Naive thymus-derived CD4-positive, alpha-beta T cell (primary cell): ENCODE measurements at regions not wholly inside any gene's neighbourhood (a gene's known extent, or its start where the extent isn't known, plus 50 kb on each side); places are given as distances from the start of the nearest gene placed in this dataset.

ENCODE experiments used
- ATAC-seq: fragments of 150-1000 bp; cut with Tn5 transposase; 2 replicates; pipeline ENCODE4 v1.10.0; 2021; ENCODE audit warnings: mild to moderate bottlenecking, moderate library complexity
- CTCF ChIA-PET: fragments of 350-600 bp; sonication (Branson Sonifier 250); formaldehyde crosslinking; loops from one replicate; lab custom pipeline; 2021; ENCODE audit warnings: antibody characterized with exemption; lab: Charles Lee
- POLR2A ChIA-PET: fragments of 350-600 bp; sonication (Branson Sonifier 250); formaldehyde crosslinking; loops from one replicate; lab custom pipeline; 2021; ENCODE audit warnings: antibody characterized with exemption, inconsistent platforms; lab: Charles Lee
- DNase-seq, 9 donors: peaks; one replicate each; pipeline versions ENCODE4 v3.0.0 to v3.0.0-alpha.2; 2020 to 2022; ENCODE audit warnings: mixed read lengths in 1 of 9
- H3K27ac ChIP-seq: one replicate; pipeline ENCODE4 v1.7.0; 2013; ENCODE audit warnings: mild to moderate bottlenecking, low read depth, low read length, moderate library complexity
- H3K27me3 ChIP-seq, 2 donors: one replicate each; pipeline ENCODE4 v1.7.0; 2013; ENCODE audit warnings: low read length in 2 of 2, mild to moderate bottlenecking in 2 of 2, moderate library complexity in 2 of 2; ENCODE audit not compliant: control insufficient read depth in 2 of 2, insufficient read depth in 2 of 2
- H3K36me3 ChIP-seq, 3 experiments: 1 replicate in 2 of 3; 2 replicates in 1 of 3; pipeline ENCODE4 v1.7.0; 2013; ENCODE audit warnings: low read length in 3 of 3, mild to moderate bottlenecking in 3 of 3, moderate library complexity in 1 of 3; ENCODE audit not compliant: insufficient read depth in 3 of 3, control insufficient read depth in 2 of 3
- H3K4me1 ChIP-seq, 2 donors: one replicate each; pipeline ENCODE4 v1.7.0; 2013; ENCODE audit warnings: low read length in 2 of 2, mild to moderate bottlenecking in 2 of 2, moderate library complexity in 1 of 2; ENCODE audit not compliant: control insufficient read depth in 2 of 2, insufficient read depth in 2 of 2
- H3K4me3 ChIP-seq: 2 replicates; pipeline ENCODE4 v1.7.0; 2013; ENCODE audit warnings: mild to moderate bottlenecking, low read length
- H3K9me3 ChIP-seq, 3 experiments: 1 replicate in 2 of 3; 2 replicates in 1 of 3; pipeline ENCODE4 v1.7.0; 2013; ENCODE audit warnings: low read length in 3 of 3; ENCODE audit not compliant: control insufficient read depth in 2 of 3
- H3K27ac Mint-ChIP-seq, 9 donors: one replicate each; pipeline ENCODE4 v1.8.0; 2020 to 2022; ENCODE audit warnings: mixed read lengths in 9 of 9, mild to moderate bottlenecking in 8 of 9, moderate library complexity in 5 of 9, inconsistent platforms in 2 of 9
- H3K27me3 Mint-ChIP-seq, 5 donors: one replicate each; pipeline ENCODE4 v1.8.0; 2021 to 2022; ENCODE audit warnings: mixed read lengths in 5 of 5, mild to moderate bottlenecking in 1 of 5
- H3K36me3 Mint-ChIP-seq, 5 donors: one replicate each; pipeline ENCODE4 v1.8.0; 2020 to 2022; ENCODE audit warnings: mixed read lengths in 5 of 5, mild to moderate bottlenecking in 3 of 5, inconsistent platforms in 1 of 5
- H3K4me1 Mint-ChIP-seq, 7 donors: one replicate each; pipeline ENCODE4 v1.8.0; 2020 to 2022; ENCODE audit warnings: mixed read lengths in 7 of 7, mild to moderate bottlenecking in 3 of 7, inconsistent platforms in 1 of 7
- H3K4me3 Mint-ChIP-seq, 10 donors: one replicate each; pipeline ENCODE4 v1.8.0; 2020 to 2022; ENCODE audit warnings: mild to moderate bottlenecking in 10 of 10, mixed read lengths in 10 of 10, moderate library complexity in 6 of 10, inconsistent platforms in 2 of 10
- H3K9me3 Mint-ChIP-seq, 11 donors: one replicate each; pipeline ENCODE4 v1.8.0; 2020 to 2022; ENCODE audit warnings: mixed read lengths in 11 of 11, mild to moderate bottlenecking in 4 of 11, inconsistent platforms in 1 of 11, moderate library complexity in 1 of 11
- intact Hi-C, 2 donors: fragments of 100-400 bp; cut with micrococcal nuclease; formaldehyde crosslinking; loops; one replicate each; pipeline ENCODE4 v1.15.1; 2023

DNA sequence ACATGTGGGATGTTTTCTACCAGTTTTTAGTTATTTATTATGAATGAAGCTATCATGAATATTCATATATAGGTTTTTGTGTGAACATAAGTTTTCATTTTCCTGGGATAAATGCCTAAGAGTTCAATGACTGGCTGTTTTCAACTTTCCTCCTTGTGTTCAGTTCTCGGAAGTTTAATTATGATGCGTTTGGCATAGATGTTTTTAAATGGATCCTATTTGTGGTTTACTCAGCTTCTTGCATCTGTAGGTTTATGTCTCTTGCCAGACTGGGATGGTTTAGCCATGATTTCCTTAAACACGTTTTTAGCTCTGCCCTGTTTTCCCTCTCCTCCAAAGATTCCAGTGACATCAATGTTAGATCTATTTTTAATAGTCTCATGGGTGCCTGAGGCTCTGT, 411.1 kb upstream of the CDH4 start:
- Histone ChIP-seq H3K27ac (no peak overlapping the region), H3K9me3 (no peaks in the 10 kb centered on the region), H3K4me3 (no peak overlapping the region), H3K27me3 (no peaks in the 10 kb centered on the region), H3K36me3 (no peaks in the 10 kb centered on the region), H3K4me1 (no peaks in the 10 kb centered on the region)
- ATAC-seq (no peak), DNase-seq (no peak)
- Mint-ChIP-seq H3K4me3 (no peak overlapping the region), H3K36me3 (no peaks in the 10 kb centered on the region), H3K4me1 (no peaks in the 10 kb centered on the region), H3K9me3 (peaks cover 0 to 13% (median 0%) of the 10 kb centered on the region in 11 donors), H3K27ac (no peak overlapping the region), H3K27me3 (peaks cover 0 to 31% (median 16%) of the 10 kb centered on the region in 5 donors)
- ChIA-PET CTCF (no interaction called here), POLR2A (no interaction called here)
- intact Hi-C loops: no loop called here

DNA sequence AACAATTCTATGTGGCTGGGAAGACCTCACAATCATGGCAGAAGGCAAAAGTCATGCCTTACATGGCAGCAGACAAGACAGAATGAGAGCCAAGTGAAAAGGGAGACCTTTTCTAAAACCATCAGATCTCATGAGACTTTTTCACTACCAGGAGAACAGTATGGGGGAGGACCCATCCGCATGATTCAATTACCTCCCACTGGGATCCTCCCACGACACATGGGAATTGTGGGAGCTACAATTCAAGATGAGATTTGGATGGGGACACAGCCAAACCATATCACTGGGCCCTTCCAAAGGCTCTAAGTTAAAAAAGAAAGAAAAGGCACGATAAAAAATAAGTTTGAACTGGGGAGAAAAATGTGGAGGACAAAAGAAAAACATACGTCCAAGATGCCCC, 406.9 kb upstream of the CDH4 start:
- H3K4me1 Mint-ChIP-seq: no peaks in the 10 kb centered on the region
- intact Hi-C loops: no loop called here
- Histone ChIP-seq H3K4me3 (no peak overlapping the region), H3K36me3 (no peaks in the 10 kb centered on the region), H3K27me3 (no peaks in the 10 kb centered on the region), H3K4me1 (no peaks in the 10 kb centered on the region), H3K9me3 (no peaks in the 10 kb centered on the region), H3K27ac (no peak overlapping the region)
- no peaks in the 10 kb centered on the region for H3K36me3 Mint-ChIP-seq
- POLR2A ChIA-PET: no interaction called here
- no peak overlapping the region for H3K27ac Mint-ChIP-seq
- no peak overlapping the region for H3K4me3 Mint-ChIP-seq
- peaks cover 0 to 7% (median 2%) of the 10 kb centered on the region in 11 donors for H3K9me3 Mint-ChIP-seq
- CTCF ChIA-PET: no interaction called here
- no peak for DNase-seq
- ATAC-seq: no peak
- H3K27me3 Mint-ChIP-seq: peaks cover 0 to 29% (median 21%) of the 10 kb centered on the region in 5 donors

DNA sequence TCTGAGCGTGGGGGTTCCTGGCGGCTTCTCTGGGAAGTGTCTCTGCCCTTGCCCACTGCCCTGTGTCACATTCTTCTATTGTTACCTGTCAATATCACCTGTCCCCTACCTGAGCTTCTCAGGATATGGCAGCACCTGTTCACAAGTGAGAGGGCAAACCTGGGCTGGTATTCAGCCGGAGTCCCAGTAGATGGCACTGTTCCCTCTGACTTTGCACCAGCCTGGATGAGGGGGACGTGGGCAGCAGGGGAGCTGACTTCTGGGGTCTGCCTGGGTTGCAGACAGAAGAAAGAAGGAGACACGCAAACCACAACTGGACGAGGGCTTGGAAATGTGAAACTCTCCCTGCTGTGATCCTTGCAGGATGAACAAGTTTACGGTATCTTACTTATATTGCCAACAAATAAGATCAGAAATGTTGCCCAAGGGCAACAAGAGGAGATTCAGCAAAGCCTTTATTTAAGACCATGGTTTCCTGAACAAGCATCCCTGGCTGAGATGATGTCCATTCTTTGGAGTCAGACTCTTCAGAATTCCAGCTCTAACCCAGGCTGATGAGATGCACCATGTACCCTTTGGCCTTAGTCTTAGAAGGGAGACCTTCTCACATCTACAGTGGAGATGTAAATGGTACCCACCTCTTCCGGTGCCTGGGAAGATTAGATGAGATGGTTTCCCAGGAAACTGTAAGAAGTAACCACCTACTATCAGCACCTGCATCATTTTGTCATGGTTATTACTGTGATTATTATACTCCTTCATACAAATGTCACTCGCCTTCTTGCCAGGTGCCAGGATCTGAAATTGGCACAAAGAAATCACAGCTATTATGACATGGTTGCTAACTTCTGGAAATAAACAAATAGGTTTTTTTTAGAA, 400.0 kb upstream of the CDH4 start:
- CTCF ChIA-PET: no interaction called here

DNA sequence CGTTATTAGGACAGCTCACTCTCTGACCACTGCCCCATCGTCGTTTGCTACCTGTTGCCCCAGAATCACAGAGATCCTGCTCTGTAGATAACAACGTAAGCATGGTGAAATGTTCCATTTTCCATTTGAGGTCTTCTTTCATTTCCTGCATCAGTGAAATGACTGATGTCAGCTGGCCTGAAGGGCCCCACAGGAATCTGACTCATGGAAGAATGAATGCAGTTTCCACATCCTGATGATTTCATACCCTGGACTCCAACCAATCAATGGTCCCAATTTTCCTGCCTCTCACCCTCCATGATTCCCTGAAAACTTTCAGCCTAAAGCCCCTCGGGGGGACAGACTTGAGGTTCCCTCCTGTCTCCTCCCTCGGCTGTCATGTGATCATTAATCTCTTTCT, 394.4 kb upstream of the CDH4 start:
- Mint-ChIP-seq H3K27me3 (peaks cover 0 to 20% (median 8%) of the 10 kb centered on the region in 5 donors), H3K9me3 (peaks cover 5 to 13% (median 7%) of the 10 kb centered on the region in 11 donors), H3K4me3 (no peak overlapping the region), H3K4me1 (no peaks in the 10 kb centered on the region), H3K36me3 (peaks cover 0 to 5% (median 0%) of the 10 kb centered on the region in 5 donors), H3K27ac (no peak overlapping the region)
- Histone ChIP-seq H3K4me1 (no peaks in the 10 kb centered on the region), H3K4me3 (no peak overlapping the region), H3K36me3 (no peaks in the 10 kb centered on the region), H3K27me3 (no peaks in the 10 kb centered on the region), H3K27ac (no peak overlapping the region), H3K9me3 (peaks cover 0 to 5% (median 0%) of the 10 kb centered on the region in 3 experiments)
- POLR2A ChIA-PET: no interaction called here
- intact Hi-C loops: no loop called here
- no peak for DNase-seq
- CTCF ChIA-PET: no interaction called here
- ATAC-seq: no peak

More for the DNA sequence above, 400.0 kb upstream of the CDH4 start:
- H3K27ac Mint-ChIP-seq: no peak overlapping the region
- H3K36me3 Mint-ChIP-seq: peaks cover 0 to 5% (median 0%) of the 10 kb centered on the region in 5 donors
- H3K27ac ChIP-seq: no peak overlapping the region
- intact Hi-C loops: no loop called here
- H3K9me3 Mint-ChIP-seq: peaks cover 5 to 17% (median 8%) of the 10 kb centered on the region in 11 donors
- no peaks in the 10 kb centered on the region for H3K4me1 ChIP-seq
- H3K4me3 ChIP-seq: no peak overlapping the region
- POLR2A ChIA-PET: no interaction called here
- DNase-seq (no peak), ATAC-seq (no peak)
- no peaks in the 10 kb centered on the region for H3K27me3 ChIP-seq
- no peaks in the 10 kb centered on the region for H3K36me3 ChIP-seq
- peaks cover 0 to 25% (median 17%) of the 10 kb centered on the region in 5 donors for H3K27me3 Mint-ChIP-seq
- H3K4me1 Mint-ChIP-seq: no peaks in the 10 kb centered on the region
- no peak overlapping the region for H3K4me3 Mint-ChIP-seq
- peaks cover 0 to 5% (median 0%) of the 10 kb centered on the region in 3 experiments for H3K9me3 ChIP-seq

DNA sequence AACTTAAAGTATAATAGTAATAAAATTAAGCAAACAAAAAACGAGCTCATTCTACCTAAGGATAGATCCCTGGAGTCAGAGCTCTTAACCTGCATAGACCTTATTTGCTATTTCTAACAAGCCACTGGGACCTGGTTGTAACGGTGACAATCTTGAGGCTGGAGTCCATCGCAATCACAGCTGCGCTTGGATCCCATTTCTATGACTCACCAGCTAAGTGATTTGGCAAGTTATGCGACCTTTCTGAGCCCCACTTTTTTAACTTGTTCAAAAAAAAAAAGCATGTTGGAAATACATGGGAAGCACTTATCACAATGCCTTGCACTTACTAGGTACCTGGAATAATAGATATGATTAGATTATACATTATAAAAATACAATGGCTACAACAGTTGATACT, 389.5 kb upstream of the CDH4 start:
- Histone ChIP-seq H3K4me1 (no peaks in the 10 kb centered on the region), H3K36me3 (no peaks in the 10 kb centered on the region), H3K4me3 (no peak overlapping the region), H3K27me3 (no peaks in the 10 kb centered on the region), H3K27ac (no peak overlapping the region), H3K9me3 (no peaks in the 10 kb centered on the region)
- H3K36me3 Mint-ChIP-seq: no peaks in the 10 kb centered on the region
- ChIA-PET CTCF (no interaction called here), POLR2A (no interaction called here)
- H3K4me1 Mint-ChIP-seq: no peaks in the 10 kb centered on the region
- ATAC-seq (no peak), DNase-seq (no peak)
- H3K27ac Mint-ChIP-seq: no peak overlapping the region
- peaks cover 0 to 4% (median 0%) of the 10 kb centered on the region in 11 donors for H3K9me3 Mint-ChIP-seq
- intact Hi-C loops: no loop called here
- peaks cover 0 to 15% (median 10%) of the 10 kb centered on the region in 5 donors for H3K27me3 Mint-ChIP-seq
- no peak overlapping the region for H3K4me3 Mint-ChIP-seq

DNA sequence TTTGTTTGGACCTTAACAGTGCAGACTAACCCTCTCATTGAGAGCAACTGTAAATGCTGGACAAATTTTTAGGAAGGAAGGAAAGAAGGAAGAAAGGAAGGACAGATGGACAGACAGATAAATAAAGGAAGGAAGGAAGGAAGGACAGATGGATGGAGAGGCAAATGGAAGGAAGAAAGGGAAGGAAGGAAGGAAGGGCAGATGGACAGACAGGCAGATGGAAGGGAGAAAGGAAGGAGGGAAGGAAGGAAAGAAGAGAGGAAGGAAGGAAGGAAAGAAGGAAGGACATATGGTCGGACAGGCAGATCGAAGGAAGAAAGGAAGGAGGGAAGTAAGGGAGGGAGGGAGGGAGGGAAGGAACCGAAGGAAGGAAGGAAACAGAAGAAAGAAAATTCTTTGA, 388.5 kb upstream of the CDH4 start:
- Mint-ChIP-seq H3K27me3 (peaks cover 0 to 15% (median 10%) of the 10 kb centered on the region in 5 donors), H3K4me3 (no peak overlapping the region), H3K36me3 (no peaks in the 10 kb centered on the region), H3K27ac (no peak overlapping the region), H3K9me3 (peaks cover 0 to 4% (median 0%) of the 10 kb centered on the region in 11 donors), H3K4me1 (no peaks in the 10 kb centered on the region)
- CTCF ChIA-PET: no interaction called here
- DNase-seq (no peak), ATAC-seq (no peak)
- no peaks in the 10 kb centered on the region for H3K36me3 ChIP-seq
- H3K9me3 ChIP-seq: no peaks in the 10 kb centered on the region
- H3K4me1 ChIP-seq: no peaks in the 10 kb centered on the region
- no peak overlapping the region for H3K27ac ChIP-seq
- intact Hi-C loops: no loop called here
- no peaks in the 10 kb centered on the region for H3K27me3 ChIP-seq
- POLR2A ChIA-PET: no interaction called here
- H3K4me3 ChIP-seq: no peak overlapping the region

DNA sequence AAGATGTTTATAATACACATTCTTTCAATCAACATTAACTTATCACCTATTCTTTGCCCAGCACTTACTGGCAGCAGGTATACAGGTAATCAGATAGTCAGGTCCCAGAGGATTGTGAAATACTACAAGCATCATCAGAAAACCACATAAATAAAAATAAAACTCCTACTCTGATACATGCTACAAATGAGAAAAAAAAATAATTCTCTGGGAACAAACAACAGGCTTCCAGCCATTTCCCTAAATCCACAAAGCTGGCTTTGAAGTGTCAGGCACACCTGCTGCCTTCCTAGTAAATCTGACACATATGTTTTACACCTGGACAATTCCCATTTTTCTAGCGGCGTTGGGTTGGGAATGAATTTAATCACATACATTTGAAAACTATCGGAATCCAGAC, 384.5 kb upstream of the CDH4 start:
- CTCF ChIA-PET: no interaction called here
- Mint-ChIP-seq H3K27me3 (peaks cover 0 to 13% (median 5%) of the 10 kb centered on the region in 5 donors), H3K4me3 (no peak overlapping the region)

More for the DNA sequence above, 384.5 kb upstream of the CDH4 start:
- no peak for DNase-seq
- H3K27ac ChIP-seq: no peak overlapping the region
- Mint-ChIP-seq H3K4me1 (no peaks in the 10 kb centered on the region), H3K27ac (no peak overlapping the region), H3K9me3 (peaks cover 0 to 2% (median 0%) of the 10 kb centered on the region in 11 donors), H3K36me3 (no peaks in the 10 kb centered on the region)
- H3K4me1 ChIP-seq: no peaks in the 10 kb centered on the region
- intact Hi-C loops: no loop called here
- POLR2A ChIA-PET: no interaction called here
- H3K4me3 ChIP-seq: no peak overlapping the region
- ATAC-seq: no peak
- no peaks in the 10 kb centered on the region for H3K9me3 ChIP-seq
- no peaks in the 10 kb centered on the region for H3K27me3 ChIP-seq
- no peaks in the 10 kb centered on the region for H3K36me3 ChIP-seq
